ENCODE measurements at regions not wholly inside any gene's neighbourhood (a gene's known extent, or its start where the extent isn't known, plus 50 kb on each side); places are given as distances from the start of the nearest gene placed in this dataset.

- no peak overlapping the region for H3K9ac ChIP-seq (ENCODE audit: low read length)
- no peaks in the 10 kb centered on the region for H3K36me3 ChIP-seq (ENCODE audit: insufficient read depth, low read length)
- no peaks in the 10 kb centered on the region for H3K79me2 ChIP-seq (ENCODE audit: insufficient read depth, low read length)
- no peak overlapping the region for H3K4me2 ChIP-seq (ENCODE audit: low read length)
- no peaks in the 10 kb centered on the region for H3K27me3 ChIP-seq (ENCODE audit: insufficient read depth, low read length)
- H3K27ac ChIP-seq (ENCODE audit: low read depth, low read length, poor library complexity, severe bottlenecking): no peak overlapping the region
- H3K4me1 ChIP-seq (ENCODE audit: insufficient read depth, low read length, severe bottlenecking): no peaks in the 10 kb centered on the region
- H3K4me3 ChIP-seq (ENCODE audit: low read depth, low read length, poor library complexity, severe bottlenecking): no peak overlapping the region
- H4K20me1 ChIP-seq (ENCODE audit: insufficient read depth, low read length): no peaks in the 10 kb centered on the region
- no peaks in the 10 kb centered on the region for H3F3A ChIP-seq (ENCODE audit: insufficient read depth, low read length)
- TF ChIP-seq EZH2 (IDR thresholded peaks at IDR 0.05; ENCODE audit: borderline replicate concordance, low read length): no peak
- H3K9me3 ChIP-seq (ENCODE audit: low read length): no peaks in the 10 kb centered on the region
- no peak overlapping the region for H2AFZ ChIP-seq (ENCODE audit: low read length)
- no peaks in the 10 kb centered on the region for H3K9me2 ChIP-seq (ENCODE audit: low read depth, low read length)
These were observed 163.6 kb upstream of the TBX3 start for GRCh38 chr12:114847441-114848035.

DNA sequence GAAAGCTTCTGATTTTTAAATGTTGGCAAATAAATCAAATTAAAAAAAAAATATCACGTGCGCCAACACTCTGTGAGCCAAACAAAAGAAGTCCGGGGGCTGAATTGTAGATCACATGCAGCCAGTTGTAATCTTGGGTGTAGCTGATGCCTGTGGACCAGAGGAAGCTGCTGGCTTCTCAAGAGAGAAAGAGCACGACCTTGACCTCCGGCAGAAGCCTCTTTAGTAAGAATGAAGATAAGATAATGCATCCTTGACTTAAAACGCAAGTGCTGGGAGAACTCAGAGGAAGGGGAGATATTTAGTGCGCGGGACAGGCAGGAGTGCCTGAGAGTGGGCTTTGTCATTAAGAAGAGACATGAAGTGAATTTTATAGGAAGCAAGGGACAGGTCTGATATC lies 162.8 kb upstream of the TBX3 start:
- Histone ChIP-seq H3K4me3 (ENCODE audit: low read depth, low read length, poor library complexity, severe bottlenecking) (no peak overlapping the region), H3K9ac (ENCODE audit: low read length) (no peak overlapping the region), H3K4me2 (ENCODE audit: low read length) (no peak overlapping the region), H3K4me1 (ENCODE audit: insufficient read depth, low read length, severe bottlenecking) (no peaks in the 10 kb centered on the region), H3F3A (ENCODE audit: insufficient read depth, low read length) (no peaks in the 10 kb centered on the region), H2AFZ (ENCODE audit: low read length) (no peak overlapping the region), H3K9me2 (ENCODE audit: low read depth, low read length) (no peaks in the 10 kb centered on the region), H3K79me2 (ENCODE audit: insufficient read depth, low read length) (no peaks in the 10 kb centered on the region), H3K27me3 (ENCODE audit: insufficient read depth, low read length) (no peaks in the 10 kb centered on the region), H3K9me3 (ENCODE audit: low read length) (no peaks in the 10 kb centered on the region), H4K20me1 (ENCODE audit: insufficient read depth, low read length) (no peaks in the 10 kb centered on the region), H3K27ac (ENCODE audit: low read depth, low read length, poor library complexity, severe bottlenecking) (no peak overlapping the region), H3K36me3 (ENCODE audit: insufficient read depth, low read length) (no peaks in the 10 kb centered on the region)
- TF ChIP-seq CTCF (IDR thresholded peaks at IDR 0.05; ENCODE audit: low read length): no peak
- TF ChIP-seq EZH2 (IDR thresholded peaks at IDR 0.05; ENCODE audit: borderline replicate concordance, low read length): no peak

GRCh38 chr12:114841557-114842251 lies 157.7 kb upstream of the TBX3 start:
- no peak overlapping the region for H3K4me2 ChIP-seq (ENCODE audit: low read length)
- TF ChIP-seq EZH2 (IDR thresholded peaks at IDR 0.05; ENCODE audit: borderline replicate concordance, low read length) (no peak), CTCF (IDR thresholded peaks at IDR 0.05; ENCODE audit: low read length) (no peak)

More at GRCh38 chr12:114841557-114842251, 157.7 kb upstream of the TBX3 start:
- no peak overlapping the region for H3K9ac ChIP-seq (ENCODE audit: low read length)
- no peak overlapping the region for H3K4me3 ChIP-seq (ENCODE audit: low read depth, low read length, poor library complexity, severe bottlenecking)
- no peaks in the 10 kb centered on the region for H3F3A ChIP-seq (ENCODE audit: insufficient read depth, low read length)
- H3K27me3 ChIP-seq (ENCODE audit: insufficient read depth, low read length): no peaks in the 10 kb centered on the region
- H3K27ac ChIP-seq (ENCODE audit: low read depth, low read length, poor library complexity, severe bottlenecking): no peak overlapping the region
- H3K9me2 ChIP-seq (ENCODE audit: low read depth, low read length): no peaks in the 10 kb centered on the region
- no peaks in the 10 kb centered on the region for H4K20me1 ChIP-seq (ENCODE audit: insufficient read depth, low read length)
- no peaks in the 10 kb centered on the region for H3K9me3 ChIP-seq (ENCODE audit: low read length)
- H2AFZ ChIP-seq (ENCODE audit: low read length): no peak overlapping the region
- no peaks in the 10 kb centered on the region for H3K4me1 ChIP-seq (ENCODE audit: insufficient read depth, low read length, severe bottlenecking)
- no peaks in the 10 kb centered on the region for H3K36me3 ChIP-seq (ENCODE audit: insufficient read depth, low read length)
- no peaks in the 10 kb centered on the region for H3K79me2 ChIP-seq (ENCODE audit: insufficient read depth, low read length)

Measured in OCI-LY1 (cell line).